Adipose tissue (tissue), 3 donors: ENCODE measurements at regions not wholly inside any gene's neighbourhood (a gene's known extent, or its start where the extent isn't known, plus 50 kb on each side); places are given as distances from the start of the nearest gene placed in this dataset.

Experiments
- H3K27ac ChIP-seq: one replicate; pipeline ENCODE4 v1.5.1; 2013; ENCODE audit warnings: low read depth, low read length
- WGBS, 3 donors: extraction: QIAGEN DNeasy Blood & Tissue Kit; methylation state at CpG; one replicate each; pipeline ENCODE4 v1.1.7; 2013; 5-methylcytosine and 5-hydroxymethylcytosine counted together
- donor health status: healthy with polysubstance abuse.
- donor health status: Bipolar disorder and iron deficiency.
- donor health status: healthy.

- 94 to 96% (median 95%) methylated on average over 1 of the region's 1 CpG for WGBS, 3 donors
- no peak overlapping the region for H3K27ac ChIP-seq
Measured at GRCh38 chr21:28277324-28277723, 715.4 kb downstream of the LTN1 start.

- WGBS, 3 donors = 84 to 98% (median 85%) methylated on average over 3 of the region's 3 CpGs
- H3K27ac ChIP-seq = no peak overlapping the region
Measured at GRCh38 chr21:28272272-28272992, 720.2 kb downstream of the LTN1 start.

- H3K27ac ChIP-seq = no peak overlapping the region
Measured at GRCh38 chr21:28269173-28269572, 723.5 kb downstream of the LTN1 start.

- H3K27ac ChIP-seq = no peak overlapping the region
- WGBS, 3 donors = 47 to 76% (median 60%) methylated on average over 4 of the region's 4 CpGs
Measured at GRCh38 chr21:28268685-28269084, 724.0 kb downstream of the LTN1 start.

GRCh38 chr21:28267449-28267848 lies 725.2 kb downstream of the LTN1 start:
- no peak overlapping the region for H3K27ac ChIP-seq
- 89 to 96% (median 93%) methylated on average over 6 of the region's 6 CpGs for WGBS, 3 donors

- WGBS, 3 donors = 99 to 100% (median 100%) methylated on average over 1 of the region's 1 CpG
Measured at GRCh38 chr21:28266061-28266460, 726.6 kb downstream of the LTN1 start.

GRCh38 chr21:28263974-28264373 lies 728.7 kb downstream of the LTN1 start:
- WGBS, 3 donors = 89 to 93% (median 91%) methylated on average over 4 of the region's 4 CpGs
- no peak overlapping the region for H3K27ac ChIP-seq

More at GRCh38 chr21:28266061-28266460, 726.6 kb downstream of the LTN1 start:
- H3K27ac ChIP-seq = no peak overlapping the region

- H3K27ac ChIP-seq = no peak overlapping the region
- 37 to 58% (median 39%) methylated on average over 1 of the region's 1 CpG for WGBS, 3 donors
Measured at GRCh38 chr21:28261298-28261697, 731.4 kb downstream of the LTN1 start.

GRCh38 chr21:28257276-28257675 lies 735.4 kb downstream of the LTN1 start:
- 26 to 64% (median 60%) methylated on average over 3 of the region's 3 CpGs for WGBS, 3 donors

GRCh38 chr21:28256837-28257236 lies 735.8 kb downstream of the LTN1 start:
- H3K27ac ChIP-seq = no peak overlapping the region
- 39 to 86% (median 86%) methylated on average over 6 of the region's 6 CpGs for WGBS, 3 donors

More at GRCh38 chr21:28257276-28257675, 735.4 kb downstream of the LTN1 start:
- no peak overlapping the region for H3K27ac ChIP-seq

- WGBS, 3 donors = 26 to 54% (median 53%) methylated on average over 1 of the region's 1 CpG
- H3K27ac ChIP-seq = no peak overlapping the region
Measured at GRCh38 chr21:28256420-28256831, 736.3 kb downstream of the LTN1 start.

- 94 to 97% (median 95%) methylated on average over 5 of the region's 5 CpGs for WGBS, 3 donors
Measured at GRCh38 chr21:28253961-28254360, 738.7 kb downstream of the LTN1 start.

GRCh38 chr21:28253338-28253737 lies 739.3 kb downstream of the LTN1 start:
- WGBS, 3 donors = 84 to 91% (median 91%) methylated on average over 3 of the region's 3 CpGs
- H3K27ac ChIP-seq = no peak overlapping the region

More at GRCh38 chr21:28253961-28254360, 738.7 kb downstream of the LTN1 start:
- no peak overlapping the region for H3K27ac ChIP-seq

GRCh38 chr21:28252928-28253327 lies 739.7 kb downstream of the LTN1 start:
- WGBS, 3 donors = 74 to 81% (median 79%) methylated on average over 2 of the region's 2 CpGs
- H3K27ac ChIP-seq = no peak overlapping the region

GRCh38 chr21:28250946-28251345 lies 741.7 kb downstream of the LTN1 start:
- 92 to 95% (median 93%) methylated on average over 4 of the region's 4 CpGs for WGBS, 3 donors
- no peak overlapping the region for H3K27ac ChIP-seq

GRCh38 chr21:28247454-28248020 lies 745.1 kb downstream of the LTN1 start:
- WGBS, 3 donors = 36 to 89% (median 88%) methylated on average over 4 of the region's 4 CpGs
- H3K27ac ChIP-seq = no peak overlapping the region

- WGBS, 3 donors = 57 to 70% (median 67%) methylated on average over 2 of the region's 2 CpGs
- H3K27ac ChIP-seq = no peak overlapping the region
Measured at GRCh38 chr21:28240586-28240985, 752.1 kb downstream of the LTN1 start.

- H3K27ac ChIP-seq = no peak overlapping the region
- WGBS, 3 donors = 31 to 53% (median 49%) methylated on average over 2 of the region's 2 CpGs
Measured at GRCh38 chr21:28239340-28239739, 753.3 kb downstream of the LTN1 start.

- H3K27ac ChIP-seq = no peak overlapping the region
Measured at GRCh38 chr21:28237661-28238060, 755.0 kb downstream of the LTN1 start.

More at GRCh38 chr21:28237661-28238060, 755.0 kb downstream of the LTN1 start:
- WGBS, 3 donors = 74 to 79% (median 75%) methylated on average over 2 of the region's 2 CpGs
